Hematopoietic multipotent progenitor cell treated with erythropoietin and hydrocortisone succinate and interleukin-3 and kit ligand, for 15 days (in vitro differentiated cells): ENCODE measurements at regions not wholly inside any gene's neighbourhood (a gene's known extent, or its start where the extent isn't known, plus 50 kb on each side); places are given as distances from the start of the nearest gene placed in this dataset.
"Not testable (repeated sequence)": the region's sequence is repeated elsewhere in the genome, so short reads cannot be mapped to it uniquely, and the experiment has no call there.

Experiments used
- DNase-seq: peaks from one replicate; pipeline ENCODE4 v3.0.0-alpha.2; 2015; ENCODE audit warnings: low spot score

GRCh38 chr16:6726621-6727020 is 606.0 kb upstream of the RBFOX1 start:
- DNase-seq, result no peak

GRCh38 chr16:6725634-6726331 is 606.9 kb upstream of the RBFOX1 start:
- no peak for DNase-seq

- DNase-seq, result not testable (repeated sequence)
These were observed 607.4 kb upstream of the RBFOX1 start for GRCh38 chr16:6725206-6725605.

- no peak for DNase-seq
These were observed 609.9 kb upstream of the RBFOX1 start for GRCh38 chr16:6722786-6723185.

- no peak for DNase-seq
These were observed 618.1 kb upstream of the RBFOX1 start for GRCh38 chr16:6714510-6714909.

GRCh38 chr16:6709736-6710135 is 622.9 kb upstream of the RBFOX1 start:
- DNase-seq, result no peak

GRCh38 chr16:6708576-6709215 is 623.9 kb upstream of the RBFOX1 start:
- no peak for DNase-seq

GRCh38 chr16:6704306-6704930 is 628.2 kb upstream of the RBFOX1 start:
- DNase-seq, result no peak

GRCh38 chr16:6701096-6701495 is 631.5 kb upstream of the RBFOX1 start:
- DNase-seq, result no peak

- no peak for DNase-seq
These were observed 634.1 kb upstream of the RBFOX1 start for GRCh38 chr16:6698548-6698947.

- DNase-seq, result no peak
These were observed 637.0 kb upstream of the RBFOX1 start for GRCh38 chr16:6695666-6696065.

GRCh38 chr16:6694636-6695035 is 638.0 kb upstream of the RBFOX1 start:
- no peak for DNase-seq

GRCh38 chr16:6693418-6693817 is 639.2 kb upstream of the RBFOX1 start:
- not testable (repeated sequence) for DNase-seq

- no peak for DNase-seq
These were observed 639.8 kb upstream of the RBFOX1 start for GRCh38 chr16:6692874-6693273.

- no peak for DNase-seq
These were observed 641.9 kb upstream of the RBFOX1 start for GRCh38 chr16:6690741-6691140.

GRCh38 chr16:6689643-6690042 is 643.0 kb upstream of the RBFOX1 start:
- DNase-seq, result no peak

GRCh38 chr16:6687593-6687992 is 645.1 kb upstream of the RBFOX1 start:
- DNase-seq, result no peak

GRCh38 chr16:6684076-6684673 is 648.5 kb upstream of the RBFOX1 start:
- DNase-seq, result no peak

GRCh38 chr16:6682142-6682811 is 650.4 kb upstream of the RBFOX1 start:
- peak; percentile 6 for DNase-seq

- no peak for DNase-seq
These were observed 654.1 kb upstream of the RBFOX1 start for GRCh38 chr16:6678586-6678985.

GRCh38 chr16:6674071-6674470 is 658.6 kb upstream of the RBFOX1 start:
- DNase-seq, result no peak

- DNase-seq, result no peak
These were observed 660.1 kb upstream of the RBFOX1 start for GRCh38 chr16:6672507-6672906.
